Chondrocyte (in vitro differentiated cells): ENCODE measurements at regions not wholly inside any gene's neighbourhood (a gene's known extent, or its start where the extent isn't known, plus 50 kb on each side); places are given as distances from the start of the nearest gene placed in this dataset.
"Not testable (repeated sequence)": the region's sequence is repeated elsewhere in the genome, so short reads cannot be mapped to it uniquely, and the experiment has no call there.

Source experiments
- DNase-seq: peaks from one replicate; pipeline ENCODE4 v3.0.0; 2021; ENCODE audit warnings: mixed read lengths, low spot score
- H3K27ac Mint-ChIP-seq: one replicate; pipeline ENCODE4 v1.8.0; 2021; ENCODE audit warnings: mild to moderate bottlenecking, moderate library complexity, mixed read lengths; ENCODE audit not compliant: unreplicated experiment
- H3K27me3 Mint-ChIP-seq: 2 replicates; pipeline ENCODE4 v1.8.0; 2021; ENCODE audit warnings: low read depth, mixed read lengths
- H3K36me3 Mint-ChIP-seq: 2 replicates; pipeline ENCODE4 v1.8.0; 2021; ENCODE audit warnings: low read depth, mixed read lengths
- H3K4me1 Mint-ChIP-seq: 2 replicates; pipeline ENCODE4 v1.8.0; 2021; ENCODE audit warnings: low read depth, mild to moderate bottlenecking, mixed read lengths
- H3K4me3 Mint-ChIP-seq: one replicate; pipeline ENCODE4 v1.8.0; 2021; ENCODE audit warnings: mild to moderate bottlenecking, moderate library complexity, mixed read lengths; ENCODE audit not compliant: unreplicated experiment
- H3K9me3 Mint-ChIP-seq: 2 replicates; pipeline ENCODE4 v1.8.0; 2021; ENCODE audit warnings: low read depth, mixed read lengths
- TF ChIP-seq, protein P1 (sequence below): fragments of 200-600 bp; sonication (generic); IDR thresholded peaks from 2 replicates; pipeline ENCODE4 v1.5.0; 2021; ENCODE audit warnings: antibody characterized with exemption, mild to moderate bottlenecking, moderate library complexity

DNA sequence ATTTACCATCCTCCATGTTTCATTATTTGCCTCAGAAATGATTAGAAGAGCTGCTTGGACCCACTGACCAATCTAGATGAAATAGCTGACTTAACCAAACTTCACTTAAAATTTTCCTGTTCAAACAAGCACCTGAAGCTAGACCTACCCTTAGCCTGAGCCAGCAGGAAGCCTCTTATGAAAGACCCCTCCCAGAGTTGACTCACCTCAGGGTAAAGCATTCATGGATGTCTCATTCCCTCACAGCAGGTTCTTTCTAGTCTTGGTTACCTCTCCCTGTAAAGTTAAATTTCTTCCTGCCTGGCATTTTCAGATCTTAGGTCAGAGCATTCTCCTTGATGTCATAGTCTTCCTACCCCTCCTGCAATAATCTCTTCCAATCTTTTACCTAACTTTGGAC is 1209.8 kb downstream of the FLRT2 start:
- H3K27ac Mint-ChIP-seq: no peak overlapping the region
- TF ChIP-seq, protein P1, sequence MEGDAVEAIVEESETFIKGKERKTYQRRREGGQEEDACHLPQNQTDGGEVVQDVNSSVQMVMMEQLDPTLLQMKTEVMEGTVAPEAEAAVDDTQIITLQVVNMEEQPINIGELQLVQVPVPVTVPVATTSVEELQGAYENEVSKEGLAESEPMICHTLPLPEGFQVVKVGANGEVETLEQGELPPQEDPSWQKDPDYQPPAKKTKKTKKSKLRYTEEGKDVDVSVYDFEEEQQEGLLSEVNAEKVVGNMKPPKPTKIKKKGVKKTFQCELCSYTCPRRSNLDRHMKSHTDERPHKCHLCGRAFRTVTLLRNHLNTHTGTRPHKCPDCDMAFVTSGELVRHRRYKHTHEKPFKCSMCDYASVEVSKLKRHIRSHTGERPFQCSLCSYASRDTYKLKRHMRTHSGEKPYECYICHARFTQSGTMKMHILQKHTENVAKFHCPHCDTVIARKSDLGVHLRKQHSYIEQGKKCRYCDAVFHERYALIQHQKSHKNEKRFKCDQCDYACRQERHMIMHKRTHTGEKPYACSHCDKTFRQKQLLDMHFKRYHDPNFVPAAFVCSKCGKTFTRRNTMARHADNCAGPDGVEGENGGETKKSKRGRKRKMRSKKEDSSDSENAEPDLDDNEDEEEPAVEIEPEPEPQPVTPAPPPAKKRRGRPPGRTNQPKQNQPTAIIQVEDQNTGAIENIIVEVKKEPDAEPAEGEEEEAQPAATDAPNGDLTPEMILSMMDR: no peak
- H3K4me1 Mint-ChIP-seq: no peaks in the 10 kb centered on the region
- H3K27me3 Mint-ChIP-seq: no peaks in the 10 kb centered on the region
- H3K9me3 Mint-ChIP-seq: peaks cover 17% of the 10 kb centered on the region
- no peaks in the 10 kb centered on the region for H3K36me3 Mint-ChIP-seq
- H3K4me3 Mint-ChIP-seq: no peak overlapping the region
- no peak for DNase-seq

DNA sequence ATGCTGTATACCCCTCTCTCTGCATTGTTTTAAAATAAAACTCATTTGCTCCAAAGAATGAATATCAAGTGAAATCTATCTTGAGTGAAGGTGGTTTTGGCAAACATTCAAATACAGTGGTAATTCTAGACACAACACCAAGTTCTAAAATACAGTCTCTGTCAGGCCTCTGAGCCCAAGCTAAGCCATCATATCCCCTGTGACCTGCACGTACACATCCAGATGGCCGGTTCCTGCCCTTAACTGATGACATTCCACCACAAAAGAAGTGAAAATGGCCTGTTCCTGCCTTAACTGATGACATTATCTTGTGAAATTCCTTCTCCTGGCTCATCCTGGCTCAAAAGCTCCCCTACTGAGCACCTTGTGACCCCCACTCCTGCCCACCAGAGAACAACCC is 1201.5 kb downstream of the FLRT2 start:
- DNase-seq, H3K27me3 Mint-ChIP-seq, H3K27ac Mint-ChIP-seq, H3K36me3 Mint-ChIP-seq, H3K4me1 Mint-ChIP-seq, H3K9me3 Mint-ChIP-seq, H3K4me3 Mint-ChIP-seq: not testable (repeated sequence)

DNA sequence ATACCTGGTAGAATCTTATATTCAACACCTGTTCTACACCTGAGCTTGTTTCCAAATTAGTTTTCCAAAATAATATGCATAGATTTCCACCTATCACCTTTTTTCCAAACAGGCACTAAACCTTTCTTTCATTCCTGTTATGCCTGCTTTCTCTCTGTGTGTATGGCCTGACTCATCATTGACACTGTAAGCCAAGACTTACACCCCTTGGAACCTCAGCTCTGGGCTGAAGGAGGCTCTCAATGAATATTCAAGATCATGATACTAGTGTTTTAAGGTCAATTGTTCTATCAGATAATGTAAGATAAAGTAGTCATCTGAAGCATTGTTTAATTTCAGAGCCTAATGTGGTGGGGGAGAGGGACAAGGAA is 1193.3 kb downstream of the FLRT2 start:
- Mint-ChIP-seq H3K36me3 (no peaks in the 10 kb centered on the region), H3K4me1 (no peaks in the 10 kb centered on the region), H3K27me3 (peaks cover 4% of the 10 kb centered on the region), H3K27ac (no peak overlapping the region), H3K9me3 (peaks cover 6% of the 10 kb centered on the region), H3K4me3 (no peak overlapping the region)
- TF ChIP-seq, protein P1: no peak
- no peak for DNase-seq

DNA sequence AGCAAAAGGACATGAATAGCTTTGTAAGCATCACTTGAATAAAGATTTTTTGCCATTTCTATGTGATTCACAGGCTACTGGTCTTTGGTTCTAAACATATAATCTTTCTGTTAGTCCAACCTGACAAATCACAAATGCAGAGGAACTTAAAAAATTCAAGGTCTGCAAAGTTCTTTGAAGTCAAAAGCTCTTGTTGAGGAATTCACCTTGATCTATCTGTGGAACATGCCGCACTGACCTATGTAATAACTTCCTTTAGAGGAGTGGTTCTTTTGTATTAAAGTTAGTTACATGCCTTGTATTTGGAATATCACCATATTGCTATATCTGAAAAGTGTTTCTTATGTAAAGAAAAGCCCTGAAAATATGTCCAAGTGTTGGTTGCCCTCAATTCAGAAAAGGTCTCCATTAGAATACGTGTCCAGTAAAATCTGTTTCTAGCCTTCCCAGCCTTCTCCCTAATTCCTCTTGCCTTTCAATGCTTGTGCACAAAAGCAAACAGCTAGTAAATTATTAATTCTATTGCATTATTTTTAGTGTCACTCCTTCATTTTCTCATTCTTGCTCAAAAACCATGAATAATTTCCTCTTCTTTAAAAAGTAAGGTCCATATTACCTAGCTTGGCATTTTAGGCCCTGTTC is 1192.8 kb downstream of the FLRT2 start:
- H3K4me1 Mint-ChIP-seq: no peaks in the 10 kb centered on the region
- TF ChIP-seq, protein P1: no peak
- H3K4me3 Mint-ChIP-seq: no peak overlapping the region
- no peaks in the 10 kb centered on the region for H3K36me3 Mint-ChIP-seq
- H3K9me3 Mint-ChIP-seq: peaks cover 6% of the 10 kb centered on the region
- H3K27ac Mint-ChIP-seq: no peak overlapping the region
- peaks cover 4% of the 10 kb centered on the region for H3K27me3 Mint-ChIP-seq
- no peak for DNase-seq

DNA sequence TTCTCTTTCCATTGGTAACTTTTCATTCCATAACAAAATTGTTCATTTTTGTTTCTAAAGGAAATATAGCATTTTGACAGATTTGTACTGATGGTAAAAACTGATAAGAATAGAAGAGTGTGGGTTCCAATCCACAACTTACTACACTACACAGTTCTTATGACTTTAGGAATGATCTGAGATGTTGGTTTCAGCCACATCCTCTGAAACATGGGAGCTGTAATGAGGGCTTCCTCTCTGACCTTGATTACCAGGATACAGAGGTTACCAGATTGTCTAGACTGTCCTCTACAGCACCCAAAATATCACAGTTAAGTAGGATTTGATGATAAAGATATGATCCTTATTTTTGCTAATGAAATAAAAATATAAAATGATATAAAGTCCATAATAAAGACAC is 1184.6 kb downstream of the FLRT2 start:
- H3K27me3 Mint-ChIP-seq: peaks cover 3% of the 10 kb centered on the region
- no peak overlapping the region for H3K4me3 Mint-ChIP-seq
- H3K9me3 Mint-ChIP-seq: peaks cover 2% of the 10 kb centered on the region
- no peaks in the 10 kb centered on the region for H3K4me1 Mint-ChIP-seq
- no peaks in the 10 kb centered on the region for H3K36me3 Mint-ChIP-seq
- TF ChIP-seq, protein P1: no peak
- no peak overlapping the region for H3K27ac Mint-ChIP-seq
- DNase-seq: no peak

DNA sequence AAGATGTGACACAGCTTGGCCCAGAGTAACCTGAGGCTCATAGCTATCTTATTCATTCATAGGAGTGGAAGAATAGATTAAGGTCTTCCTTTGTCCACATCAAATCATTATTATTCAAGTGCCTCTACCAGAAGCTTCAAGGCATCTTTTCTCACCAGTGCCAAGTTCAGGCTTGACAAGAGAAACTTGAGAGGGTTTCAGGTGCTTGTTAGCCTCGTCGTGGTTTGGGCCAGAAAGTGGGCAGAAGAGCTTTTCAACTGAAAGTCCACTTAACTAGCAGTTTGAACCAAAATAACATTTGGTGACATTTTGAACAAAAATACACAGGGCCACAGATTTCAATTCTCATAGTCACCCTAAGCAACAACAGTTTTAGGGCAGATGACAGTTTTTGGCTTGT is 1184.2 kb downstream of the FLRT2 start:
- peaks cover 1% of the 10 kb centered on the region for H3K27me3 Mint-ChIP-seq
- H3K4me3 Mint-ChIP-seq: no peak overlapping the region
- TF ChIP-seq, protein P1: no peak

More for the DNA sequence above, 1184.2 kb downstream of the FLRT2 start:
- Mint-ChIP-seq H3K9me3 (no peaks in the 10 kb centered on the region), H3K4me1 (no peaks in the 10 kb centered on the region), H3K36me3 (no peaks in the 10 kb centered on the region), H3K27ac (no peak overlapping the region)
- no peak for DNase-seq
